IMR-90 (cell line): ENCODE measurements at regions not wholly inside any gene's neighbourhood (a gene's known extent, or its start where the extent isn't known, plus 50 kb on each side); places are given as distances from the start of the nearest gene placed in this dataset.

ENCODE experiments used
- ATAC-seq: fragments of 200-7000 bp; cut with Tn5 transposase; 2 replicates; pipeline ENCODE4 v1.9.1; 2020; ENCODE audit warnings: low read depth, mild to moderate bottlenecking, moderate library complexity
- BruUV-seq: library from RNA; stranded (reverse); fragments of 400-500 nt; replicated peaks from 2 replicates; lab custom pipeline; 2021; lab: Mats Ljungman, UMichigan
- CTCF ChIA-PET: fragments of 300-600 bp; formaldehyde crosslinking; extraction: SDS; loops from one replicate; lab custom pipeline; 2021; ENCODE audit warnings: antibody characterized with exemption; lab: Yijun Ruan, JAX
- POLR2A ChIA-PET: fragments of 300-600 bp; sonication (Branson Sonifier 250); formaldehyde crosslinking; loops from one replicate; lab custom pipeline; 2022; ENCODE audit warnings: antibody characterized with exemption; ENCODE audit not compliant: unreplicated experiment; lab: Charles Lee
- DNase-seq: peaks from one replicate; pipeline ENCODE4 v3.0.0; 2013
- H2AFZ ChIP-seq: replicated peaks from 2 replicates; pipeline ENCODE3; 2013; ENCODE audit warnings: low read length, mild to moderate bottlenecking; ENCODE audit not compliant: poor library complexity
- H2AK5ac ChIP-seq: 2 replicates; pipeline ENCODE4 v1.6.1; 2013; ENCODE audit warnings: low read depth, low read length, inconsistent platforms
- H2AK9ac ChIP-seq: replicated peaks from 2 replicates; pipeline ENCODE3; 2013; ENCODE audit warnings: mild to moderate bottlenecking, low read depth, low read length, moderate library complexity; ENCODE audit not compliant: poor library complexity
- H2BK120ac ChIP-seq: 2 replicates; pipeline ENCODE4 v1.6.1; 2013; ENCODE audit warnings: low read depth, low read length, inconsistent platforms
- H2BK15ac ChIP-seq: 3 replicates; pipeline ENCODE4 v1.6.1; 2013; ENCODE audit warnings: low read depth, low read length, inconsistent platforms
- H2BK20ac ChIP-seq: 2 replicates; pipeline ENCODE4 v1.6.1; 2013; ENCODE audit warnings: low read depth, mild to moderate bottlenecking, inconsistent platforms, low read length, moderate library complexity
- H2BK5ac ChIP-seq: 2 replicates; pipeline ENCODE4 v1.6.1; 2013; ENCODE audit warnings: mild to moderate bottlenecking, low read depth, low read length, inconsistent platforms; ENCODE audit not compliant: poor library complexity, severe bottlenecking
- H3K14ac ChIP-seq: replicated peaks from 2 replicates; pipeline ENCODE4 v1.6.1; 2013; ENCODE audit warnings: low read depth, low read length, inconsistent platforms
- H3K18ac ChIP-seq: 2 replicates; pipeline ENCODE4 v1.6.1; 2013; ENCODE audit warnings: low read depth, low read length, control low read depth
- H3K23ac ChIP-seq: 2 replicates; pipeline ENCODE4 v1.6.1; 2013; ENCODE audit warnings: low read depth, low read length, inconsistent platforms
- H3K27ac ChIP-seq: 2 replicates; pipeline ENCODE4 v1.5.1; 2013; ENCODE audit warnings: mild to moderate bottlenecking, control low read depth, low read length; ENCODE audit not compliant: insufficient read depth
- H3K27me3 ChIP-seq: 2 replicates; pipeline ENCODE4 v1.6.1; 2013; ENCODE audit warnings: low read length; ENCODE audit not compliant: control insufficient read depth, insufficient read depth
- H3K36me3 ChIP-seq: 2 replicates; pipeline ENCODE4 v1.6.1; 2013; ENCODE audit warnings: low read length, mixed read lengths; ENCODE audit not compliant: control insufficient read depth, insufficient read depth
- H3K4ac ChIP-seq: 2 replicates; pipeline ENCODE4 v1.6.1; 2013; ENCODE audit warnings: low read depth, low read length, inconsistent platforms
- H3K4me1 ChIP-seq: 2 replicates; pipeline ENCODE4 v1.6.1; 2013; ENCODE audit warnings: low read length, mixed read lengths; ENCODE audit not compliant: control insufficient read depth, insufficient read depth
- H3K4me2 ChIP-seq: 2 replicates; pipeline ENCODE4 v1.6.1; 2013; ENCODE audit warnings: low read depth, mild to moderate bottlenecking, control low read depth, low read length, moderate library complexity
- H3K4me3 ChIP-seq: 2 replicates; pipeline ENCODE4 v1.5.1; 2013; ENCODE audit warnings: low read depth, mild to moderate bottlenecking, control low read depth, low read length, moderate library complexity; ENCODE audit not compliant: insufficient read depth
- H3K56ac ChIP-seq: 2 replicates; pipeline ENCODE4 v1.6.1; 2013; ENCODE audit warnings: low read length, inconsistent platforms; ENCODE audit not compliant: insufficient read depth; ENCODE audit errors: extremely low read depth
- H3K79me1 ChIP-seq, 2 experiments: 2 replicates each; pipeline ENCODE4 v1.6.1; 2013; ENCODE audit warnings: low read length in 2 of 2, inconsistent platforms in 1 of 2, low read depth in 1 of 2
- H3K9ac ChIP-seq: 2 replicates; pipeline ENCODE4 v1.6.1; 2013; ENCODE audit warnings: low read depth, low read length, control low read depth
- H3K9me1 ChIP-seq: 2 replicates; pipeline ENCODE4 v1.6.1; 2013; ENCODE audit warnings: low read length, inconsistent platforms; ENCODE audit not compliant: insufficient read depth
- H3K9me3 ChIP-seq: 2 replicates; pipeline ENCODE4 v1.6.1; 2013; ENCODE audit warnings: low read length; ENCODE audit not compliant: control insufficient read depth, insufficient read depth
- H4K20me1 ChIP-seq: 2 replicates; pipeline ENCODE4 v1.6.1; 2013; ENCODE audit warnings: low read length, inconsistent platforms; ENCODE audit not compliant: insufficient read depth
- H4K5ac ChIP-seq: 2 replicates; pipeline ENCODE4 v1.6.1; 2013; ENCODE audit warnings: mild to moderate bottlenecking, low read depth, low read length, control low read depth
- H4K8ac ChIP-seq, 2 experiments: 2 replicates each; pipeline ENCODE4 v1.6.1; 2013; ENCODE audit warnings: low read depth in 2 of 2, low read length in 2 of 2, control low read depth in 1 of 2, inconsistent platforms in 1 of 2
- H4K91ac ChIP-seq: 2 replicates; pipeline ENCODE4 v1.6.1; 2013; ENCODE audit warnings: low read depth, low read length, inconsistent platforms; ENCODE audit not compliant: insufficient read depth
- BHLHE40 ChIP-seq: fragments of 150-350 bp; IDR thresholded peaks from 2 replicates; pipeline ENCODE4 v1.6.1; 2016; ENCODE audit warnings: mild to moderate bottlenecking, low read depth, low read length
- CEBPB ChIP-seq: IDR thresholded peaks from 2 replicates; pipeline ENCODE4 v1.6.1; 2012; ENCODE audit warnings: low read depth, low read length, improper control_type of control experiment
- CHD1 ChIP-seq: IDR thresholded peaks from 2 replicates; pipeline ENCODE4 v1.6.1; 2012; ENCODE audit warnings: low read depth, low read length, improper control_type of control experiment
- CTCF ChIP-seq: conservative IDR thresholded peaks from 2 replicates; pipeline ENCODE4 v1.5.1; 2012; ENCODE audit warnings: mild to moderate bottlenecking, low read depth, low read length, improper control_type of control experiment
- ELK1 ChIP-seq: fragments of 150-350 bp; IDR thresholded peaks from 2 replicates; pipeline ENCODE4 v1.6.1; 2016; ENCODE audit warnings: low read depth, mild to moderate bottlenecking, low read length, moderate library complexity, borderline replicate concordance
- FOS ChIP-seq: fragments of 150-350 bp; IDR thresholded peaks from 2 replicates; pipeline ENCODE4 v1.6.1; 2016; ENCODE audit warnings: low read depth, low read length
- MAFK ChIP-seq: IDR thresholded peaks from 2 replicates; pipeline ENCODE4 v1.6.1; 2012; ENCODE audit warnings: low read depth, low read length, improper control_type of control experiment
- MAZ ChIP-seq: IDR thresholded peaks from 2 replicates; pipeline ENCODE4 v1.6.1; 2012; ENCODE audit warnings: low read depth, mild to moderate bottlenecking, low read length, improper control_type of control experiment, moderate library complexity, borderline replicate concordance
- MXI1 ChIP-seq: IDR thresholded peaks from 2 replicates; pipeline ENCODE4 v1.6.1; 2012; ENCODE audit warnings: low read depth, mild to moderate bottlenecking, low read length, moderate library complexity, borderline replicate concordance
- NFE2L2 ChIP-seq: fragments of 150-350 bp; IDR thresholded peaks from 2 replicates; pipeline ENCODE4 v1.6.1; 2016; ENCODE audit warnings: low read depth, mild to moderate bottlenecking, low read length
- POLR2A ChIP-seq: IDR thresholded peaks from 2 replicates; pipeline ENCODE4 v1.6.1; 2012; ENCODE audit warnings: mild to moderate bottlenecking, low read depth, low read length
- RAD21 ChIP-seq: IDR thresholded peaks from 2 replicates; pipeline ENCODE4 v1.6.1; 2012; ENCODE audit warnings: low read length, improper control_type of control experiment
- RCOR1 ChIP-seq: IDR thresholded peaks from 2 replicates; pipeline ENCODE4 v1.6.1; 2012; ENCODE audit warnings: mild to moderate bottlenecking, low read length, improper control_type of control experiment; ENCODE audit not compliant: insufficient replicate concordance
- RFX5 ChIP-seq: IDR thresholded peaks from 2 replicates; pipeline ENCODE4 v1.8.0; 2012; ENCODE audit warnings: low read depth, mild to moderate bottlenecking, low read length, moderate library complexity
- SMC3 ChIP-seq: fragments of 150-350 bp; IDR thresholded peaks from 2 replicates; pipeline ENCODE4 v1.6.1; 2016; ENCODE audit warnings: low read depth, mild to moderate bottlenecking, antibody characterized with exemption, low read length, moderate library complexity
- USF2 ChIP-seq: fragments of 150-350 bp; IDR thresholded peaks from 2 replicates; pipeline ENCODE4 v1.6.1; 2017; ENCODE audit warnings: mild to moderate bottlenecking, antibody characterized with exemption, low read length, low read depth
- WGBS, 2 experiments: methylation state at CpG; one replicate each; pipeline versions ENCODE4 v1.1.5 to v1.1.7; 2013; ENCODE audit warnings: missing lambda C conversion rate in 2 of 2; ENCODE audit not compliant: insufficient read length in 1 of 2; ENCODE audit errors: extremely low coverage in 2 of 2; 5-methylcytosine and 5-hydroxymethylcytosine counted together
- dilution Hi-C: fragments of 300-500 bp; cut with HindIII; formaldehyde crosslinking; loops from one replicate; pipeline ENCODE4 v1.14.3; 2018; ENCODE audit warnings: low sequenced_read_pairs; ENCODE audit not compliant: unreplicated experiment
- in situ Hi-C: fragments of 300-500 bp; cut with MboI; formaldehyde crosslinking; loops from 3 replicates; pipeline ENCODE4 v1.14.3; 2019; ENCODE audit warnings: low sequenced_read_pairs, inconsistent platforms, mixed read lengths
- intact Hi-C: fragments of 100-400 bp; cut with micrococcal nuclease; formaldehyde crosslinking; loops from 2 replicates; pipeline ENCODE4 v1.10.0; 2022

GRCh38 chr13:76732367-76732766 is 153.8 kb downstream of the KCTD12 start:
- H2AK9ac ChIP-seq, result no peak overlapping the region
- TF ChIP-seq FOS, result no peak
- TF ChIP-seq MAFK, result no peak
- TF ChIP-seq ELK1, result no peak
- TF ChIP-seq POLR2A, result no peak
- no peak for TF ChIP-seq SMC3
- no peak for TF ChIP-seq NFE2L2
- no peak for TF ChIP-seq CTCF
- TF ChIP-seq CEBPB, result no peak
- TF ChIP-seq MAZ, result no peak
- TF ChIP-seq MXI1, result no peak
- TF ChIP-seq RFX5, result no peak
- no peak for TF ChIP-seq BHLHE40
- no peak for TF ChIP-seq RCOR1
- TF ChIP-seq CHD1, result no peak
- TF ChIP-seq RAD21, result no peak
- TF ChIP-seq USF2, result no peak
- no peak overlapping the region for H3K27ac ChIP-seq
- 0 out of 2 replicates have a peak, but pooled peaks cover 2% of the 10 kb centered on the region for H3K9me3 ChIP-seq
- H3K4ac ChIP-seq, result no peak overlapping the region; the same call in 1 of the 2 replicates
- ChIA-PET POLR2A (no interaction called here), CTCF (no interaction called here)
- H4K5ac ChIP-seq, result no peak overlapping the region
- H3K56ac ChIP-seq, result no peak overlapping the region
- BruUV-seq, result no TSS peak
- no peaks in the 10 kb centered on the region for H3K79me1 ChIP-seq
- no peak overlapping the region for H2BK120ac ChIP-seq
- no peak overlapping the region for H2BK5ac ChIP-seq
- H4K20me1 ChIP-seq, result no peaks in the 10 kb centered on the region
- H3K9me1 ChIP-seq, result no peaks in the 10 kb centered on the region
- no peak for DNase-seq
- H3K4me1 ChIP-seq, result no peaks in the 10 kb centered on the region
- no peak overlapping the region for H2BK15ac ChIP-seq
- peak overlapping the region; percentile 10 for H2AFZ ChIP-seq
- in situ Hi-C loops (no loop called here), intact Hi-C loops (no loop called here), dilution Hi-C loops (no loop called here)
- no peak overlapping the region for H3K4me3 ChIP-seq
- H3K36me3 ChIP-seq, result no peaks in the 10 kb centered on the region
- no peak overlapping the region for H3K9ac ChIP-seq
- no peak for ATAC-seq
- no peak overlapping the region for H2BK20ac ChIP-seq
- 67% methylated on average over 1 of the region's 2 CpGs; no CpG with 5 or more reads in 1 of the 2 experiments for WGBS, 2 experiments
- no peak overlapping the region for H4K8ac ChIP-seq
- H2AK5ac ChIP-seq, result no peak overlapping the region
- no peak overlapping the region for H3K18ac ChIP-seq
- no peak overlapping the region for H3K14ac ChIP-seq
- H3K23ac ChIP-seq, result no peak overlapping the region
- H4K91ac ChIP-seq, result no peak overlapping the region
- H3K27me3 ChIP-seq, result no peaks in the 10 kb centered on the region
- no peak overlapping the region for H3K4me2 ChIP-seq
